IMR-90 (cell line): ENCODE measurements at regions not wholly inside any gene's neighbourhood (a gene's known extent, or its start where the extent isn't known, plus 50 kb on each side); places are given as distances from the start of the nearest gene placed in this dataset.

Source experiments
- CEBPB ChIP-seq: IDR thresholded peaks from 2 replicates; pipeline ENCODE4 v1.6.1; 2012; ENCODE audit warnings: low read depth, low read length, improper control_type of control experiment
- CHD1 ChIP-seq: IDR thresholded peaks from 2 replicates; pipeline ENCODE4 v1.6.1; 2012; ENCODE audit warnings: low read depth, low read length, improper control_type of control experiment
- MAFK ChIP-seq: IDR thresholded peaks from 2 replicates; pipeline ENCODE4 v1.6.1; 2012; ENCODE audit warnings: low read depth, low read length, improper control_type of control experiment
- MAZ ChIP-seq: IDR thresholded peaks from 2 replicates; pipeline ENCODE4 v1.6.1; 2012; ENCODE audit warnings: low read depth, mild to moderate bottlenecking, low read length, improper control_type of control experiment, moderate library complexity, borderline replicate concordance
- POLR2A ChIP-seq: IDR thresholded peaks from 2 replicates; pipeline ENCODE4 v1.6.1; 2012; ENCODE audit warnings: mild to moderate bottlenecking, low read depth, low read length
- RFX5 ChIP-seq: IDR thresholded peaks from 2 replicates; pipeline ENCODE4 v1.8.0; 2012; ENCODE audit warnings: low read depth, mild to moderate bottlenecking, low read length, moderate library complexity
- TF ChIP-seq, protein P1 (sequence below): conservative IDR thresholded peaks from 2 replicates; pipeline ENCODE4 v1.5.1; 2012; ENCODE audit warnings: mild to moderate bottlenecking, low read depth, low read length, improper control_type of control experiment
- TF ChIP-seq, protein P2 (sequence below): fragments of 150-350 bp; IDR thresholded peaks from 2 replicates; pipeline ENCODE4 v1.6.1; 2017; ENCODE audit warnings: mild to moderate bottlenecking, antibody characterized with exemption, low read length, low read depth

- no peak for TF ChIP-seq POLR2A
- TF ChIP-seq, protein P1, sequence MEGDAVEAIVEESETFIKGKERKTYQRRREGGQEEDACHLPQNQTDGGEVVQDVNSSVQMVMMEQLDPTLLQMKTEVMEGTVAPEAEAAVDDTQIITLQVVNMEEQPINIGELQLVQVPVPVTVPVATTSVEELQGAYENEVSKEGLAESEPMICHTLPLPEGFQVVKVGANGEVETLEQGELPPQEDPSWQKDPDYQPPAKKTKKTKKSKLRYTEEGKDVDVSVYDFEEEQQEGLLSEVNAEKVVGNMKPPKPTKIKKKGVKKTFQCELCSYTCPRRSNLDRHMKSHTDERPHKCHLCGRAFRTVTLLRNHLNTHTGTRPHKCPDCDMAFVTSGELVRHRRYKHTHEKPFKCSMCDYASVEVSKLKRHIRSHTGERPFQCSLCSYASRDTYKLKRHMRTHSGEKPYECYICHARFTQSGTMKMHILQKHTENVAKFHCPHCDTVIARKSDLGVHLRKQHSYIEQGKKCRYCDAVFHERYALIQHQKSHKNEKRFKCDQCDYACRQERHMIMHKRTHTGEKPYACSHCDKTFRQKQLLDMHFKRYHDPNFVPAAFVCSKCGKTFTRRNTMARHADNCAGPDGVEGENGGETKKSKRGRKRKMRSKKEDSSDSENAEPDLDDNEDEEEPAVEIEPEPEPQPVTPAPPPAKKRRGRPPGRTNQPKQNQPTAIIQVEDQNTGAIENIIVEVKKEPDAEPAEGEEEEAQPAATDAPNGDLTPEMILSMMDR: no peak
- no peak for TF ChIP-seq MAZ
- no peak for TF ChIP-seq RFX5
- TF ChIP-seq, protein P2, sequence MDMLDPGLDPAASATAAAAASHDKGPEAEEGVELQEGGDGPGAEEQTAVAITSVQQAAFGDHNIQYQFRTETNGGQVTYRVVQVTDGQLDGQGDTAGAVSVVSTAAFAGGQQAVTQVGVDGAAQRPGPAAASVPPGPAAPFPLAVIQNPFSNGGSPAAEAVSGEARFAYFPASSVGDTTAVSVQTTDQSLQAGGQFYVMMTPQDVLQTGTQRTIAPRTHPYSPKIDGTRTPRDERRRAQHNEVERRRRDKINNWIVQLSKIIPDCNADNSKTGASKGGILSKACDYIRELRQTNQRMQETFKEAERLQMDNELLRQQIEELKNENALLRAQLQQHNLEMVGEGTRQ: no peak
- TF ChIP-seq MAFK: no peak
- TF ChIP-seq CEBPB: no peak
- no peak for TF ChIP-seq CHD1
Measured at GRCh38 chr9:106632621-106633020, 230.3 kb upstream of the ZNF462 start.
